ENCODE measurements at regions not wholly inside any gene's neighbourhood (a gene's known extent, or its start where the extent isn't known, plus 50 kb on each side); places are given as distances from the start of the nearest gene placed in this dataset.
"Not testable (repeated sequence)": the region's sequence is repeated elsewhere in the genome, so short reads cannot be mapped to it uniquely, and the experiment has no call there.

GRCh38 chr3:106482451-106482850, 613.6 kb upstream of the CBLB start:
- intact Hi-C loops (cut with DNase I) = no loop called here

GRCh38 chr3:106485217-106485616, 616.4 kb upstream of the CBLB start:
- intact Hi-C loops (cut with DNase I) = no loop called here
- Histone ChIP-seq H3K36me3 (no peaks in the 10 kb centered on the region), H3K27me3 (no peaks in the 10 kb centered on the region), H3K4me1 (no peaks in the 10 kb centered on the region), H3K4me3 (no peak overlapping the region), H3K27ac (no peak overlapping the region), H3K9me3 (no peaks in the 10 kb centered on the region)
- TF ChIP-seq CTCF (IDR thresholded peaks at IDR 0.05) = no peak
- DNase-seq (no peak), ATAC-seq (no peak)

More at GRCh38 chr3:106482451-106482850, 613.6 kb upstream of the CBLB start:
- no peaks in the 10 kb centered on the region for H3K36me3 ChIP-seq
- no peak for TF ChIP-seq CTCF (IDR thresholded peaks at IDR 0.05)
- DNase-seq = no peak
- no peaks in the 10 kb centered on the region for H3K9me3 ChIP-seq
- ATAC-seq = no peak
- no peak overlapping the region for H3K4me3 ChIP-seq
- H3K4me1 ChIP-seq = no peaks in the 10 kb centered on the region
- H3K27ac ChIP-seq = no peak overlapping the region
- H3K27me3 ChIP-seq = no peaks in the 10 kb centered on the region

GRCh38 chr3:106485802-106486201, 617.0 kb upstream of the CBLB start:
- H3K4me1 ChIP-seq = no peaks in the 10 kb centered on the region

GRCh38 chr3:106486945-106487639, 618.3 kb upstream of the CBLB start:
- ATAC-seq; intact Hi-C loops (cut with DNase I); H3K36me3 ChIP-seq; H3K27me3 ChIP-seq; H3K4me1 ChIP-seq; H3K27ac ChIP-seq; H3K9me3 ChIP-seq; DNase-seq; H3K4me3 ChIP-seq: not testable (repeated sequence)

More at GRCh38 chr3:106485802-106486201, 617.0 kb upstream of the CBLB start:
- Histone ChIP-seq H3K27ac (no peak overlapping the region), H3K27me3 (no peaks in the 10 kb centered on the region), H3K9me3 (no peaks in the 10 kb centered on the region), H3K4me3 (no peak overlapping the region), H3K36me3 (no peaks in the 10 kb centered on the region)
- ATAC-seq (no peak), DNase-seq (no peak)
- TF ChIP-seq CTCF (IDR thresholded peaks at IDR 0.05) = no peak
- intact Hi-C loops (cut with DNase I) = no loop called here

- ATAC-seq = no peak
- Histone ChIP-seq H3K9me3 (no peaks in the 10 kb centered on the region), H3K4me3 (no peak overlapping the region), H3K36me3 (no peaks in the 10 kb centered on the region), H3K27me3 (no peaks in the 10 kb centered on the region), H3K27ac (no peak overlapping the region), H3K4me1 (no peaks in the 10 kb centered on the region)
- no peak for TF ChIP-seq CTCF (IDR thresholded peaks at IDR 0.05)
- no peak for DNase-seq
- intact Hi-C loops (cut with DNase I) = no loop called here
Measured at GRCh38 chr3:106488331-106488730, 619.5 kb upstream of the CBLB start.

GRCh38 chr3:106491796-106492195, 623.0 kb upstream of the CBLB start:
- intact Hi-C loops (cut with DNase I) = no loop called here
- no peaks in the 10 kb centered on the region for H3K4me1 ChIP-seq
- no peaks in the 10 kb centered on the region for H3K9me3 ChIP-seq
- no peaks in the 10 kb centered on the region for H3K36me3 ChIP-seq
- H3K4me3 ChIP-seq = no peak overlapping the region
- H3K27me3 ChIP-seq = no peaks in the 10 kb centered on the region
- no peak overlapping the region for H3K27ac ChIP-seq
- DNase-seq (no peak), ATAC-seq (no peak)
- no peak for TF ChIP-seq CTCF (IDR thresholded peaks at IDR 0.05)
